Peyer's patch (tissue), 4 donors: ENCODE measurements at regions not wholly inside any gene's neighbourhood (a gene's known extent, or its start where the extent isn't known, plus 50 kb on each side); places are given as distances from the start of the nearest gene placed in this dataset.

ENCODE experiments used
- POLR2A ChIP-seq, 2 donors: fragments of 450-650 bp; IDR thresholded peaks; one replicate each; pipeline ENCODE4 v1.5.1; 2017; ENCODE audit warnings: antibody characterized with exemption in 2 of 2, mild to moderate bottlenecking in 2 of 2, moderate library complexity in 2 of 2
- TF ChIP-seq, protein P1 (sequence below), 6 experiments: fragments of 450-650 bp in 4 of 6; fragments of 200-600 bp in 2 of 6; sonication (generic) in 1 of 6; IDR thresholded peaks; one replicate each; pipeline ENCODE4 v1.5.1; 2017 to 2019; ENCODE audit warnings: antibody characterized with exemption in 6 of 6, mild to moderate bottlenecking in 3 of 6, moderate library complexity in 1 of 6

DNA sequence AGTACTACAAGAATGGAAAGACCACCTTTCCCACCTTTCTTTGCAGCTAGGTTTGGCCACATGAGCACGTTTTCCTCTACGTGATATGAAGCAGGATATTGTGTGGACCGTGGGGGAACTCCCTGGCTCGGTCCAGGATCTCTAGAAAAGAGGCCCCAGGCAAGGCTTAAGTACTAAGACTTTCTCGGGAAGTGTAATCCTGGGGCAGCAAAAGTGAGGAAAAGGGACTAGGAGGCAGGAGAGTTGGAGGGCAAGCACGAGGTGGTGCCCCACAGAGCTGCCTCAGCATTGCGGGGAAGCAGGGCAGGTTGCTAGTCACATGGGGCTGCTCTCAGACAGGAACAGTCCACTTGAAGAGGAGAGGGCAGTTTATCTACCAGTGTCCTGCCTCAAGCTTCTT lies 235.1 kb downstream of the GADD45G start:
- TF ChIP-seq, protein P1, sequence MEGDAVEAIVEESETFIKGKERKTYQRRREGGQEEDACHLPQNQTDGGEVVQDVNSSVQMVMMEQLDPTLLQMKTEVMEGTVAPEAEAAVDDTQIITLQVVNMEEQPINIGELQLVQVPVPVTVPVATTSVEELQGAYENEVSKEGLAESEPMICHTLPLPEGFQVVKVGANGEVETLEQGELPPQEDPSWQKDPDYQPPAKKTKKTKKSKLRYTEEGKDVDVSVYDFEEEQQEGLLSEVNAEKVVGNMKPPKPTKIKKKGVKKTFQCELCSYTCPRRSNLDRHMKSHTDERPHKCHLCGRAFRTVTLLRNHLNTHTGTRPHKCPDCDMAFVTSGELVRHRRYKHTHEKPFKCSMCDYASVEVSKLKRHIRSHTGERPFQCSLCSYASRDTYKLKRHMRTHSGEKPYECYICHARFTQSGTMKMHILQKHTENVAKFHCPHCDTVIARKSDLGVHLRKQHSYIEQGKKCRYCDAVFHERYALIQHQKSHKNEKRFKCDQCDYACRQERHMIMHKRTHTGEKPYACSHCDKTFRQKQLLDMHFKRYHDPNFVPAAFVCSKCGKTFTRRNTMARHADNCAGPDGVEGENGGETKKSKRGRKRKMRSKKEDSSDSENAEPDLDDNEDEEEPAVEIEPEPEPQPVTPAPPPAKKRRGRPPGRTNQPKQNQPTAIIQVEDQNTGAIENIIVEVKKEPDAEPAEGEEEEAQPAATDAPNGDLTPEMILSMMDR (IDR thresholded peaks at IDR 0.05), result no peak
- TF ChIP-seq POLR2A (IDR thresholded peaks at IDR 0.05), result no peak
